ENCODE measurements at regions not wholly inside any gene's neighbourhood (a gene's known extent, or its start where the extent isn't known, plus 50 kb on each side); places are given as distances from the start of the nearest gene placed in this dataset.

- Histone ChIP-seq H3K9me3 (no peaks in the 10 kb centered on the region), H3K27ac (no peak overlapping the region), H3K4me3 (no peak overlapping the region), H3K4me1 (no peaks in the 10 kb centered on the region), H3K27me3 (no peaks in the 10 kb centered on the region), H3K36me3 (no peaks in the 10 kb centered on the region)
- no peak for DNase-seq
- TF ChIP-seq CTCF (IDR thresholded peaks at IDR 0.05) = no peak
- intact Hi-C loops (cut with DNase I; ENCODE audit: low total_unique reads) = no loop called here
Measured at GRCh38 chr3:30069056-30069455, 537.3 kb upstream of the TGFBR2 start.

- no peak for DNase-seq
- Histone ChIP-seq H3K9me3 (no peaks in the 10 kb centered on the region), H3K27me3 (no peaks in the 10 kb centered on the region), H3K36me3 (no peaks in the 10 kb centered on the region), H3K4me3 (no peak overlapping the region), H3K4me1 (no peaks in the 10 kb centered on the region), H3K27ac (no peak overlapping the region)
- intact Hi-C loops (cut with DNase I; ENCODE audit: low total_unique reads) = loop anchor here (10.0 kb wide), 1 partner anchor 1042 kb away; no protein-coding TSS in a partner anchor
- TF ChIP-seq CTCF (IDR thresholded peaks at IDR 0.05) = no peak
Measured at GRCh38 chr3:30073040-30073439, 533.4 kb upstream of the TGFBR2 start.

GRCh38 chr3:30073622-30074021 is 532.8 kb upstream of the TGFBR2 start:
- H3K36me3 ChIP-seq = no peaks in the 10 kb centered on the region
- intact Hi-C loops (cut with DNase I; ENCODE audit: low total_unique reads) = loop anchor here (10.0 kb wide), 1 partner anchor 1041 kb away; no protein-coding TSS in a partner anchor
- no peak overlapping the region for H3K4me3 ChIP-seq
- H3K27me3 ChIP-seq = no peaks in the 10 kb centered on the region
- no peak for TF ChIP-seq CTCF (IDR thresholded peaks at IDR 0.05)
- H3K4me1 ChIP-seq = no peaks in the 10 kb centered on the region
- no peak overlapping the region for H3K27ac ChIP-seq
- DNase-seq = no peak
- no peaks in the 10 kb centered on the region for H3K9me3 ChIP-seq

GRCh38 chr3:30075514-30075913 is 530.9 kb upstream of the TGFBR2 start:
- H3K4me1 ChIP-seq = no peaks in the 10 kb centered on the region
- no peak for DNase-seq
- intact Hi-C loops (cut with DNase I; ENCODE audit: low total_unique reads) = loop anchor here (10.0 kb wide), 1 partner anchor 1039 kb away; no protein-coding TSS in a partner anchor
- H3K27ac ChIP-seq = no peak overlapping the region
- TF ChIP-seq CTCF (IDR thresholded peaks at IDR 0.05) = no peak
- no peaks in the 10 kb centered on the region for H3K36me3 ChIP-seq
- no peaks in the 10 kb centered on the region for H3K9me3 ChIP-seq
- no peaks in the 10 kb centered on the region for H3K27me3 ChIP-seq
- H3K4me3 ChIP-seq = no peak overlapping the region

- Histone ChIP-seq H3K4me3 (no peak overlapping the region), H3K27ac (no peak overlapping the region), H3K27me3 (no peaks in the 10 kb centered on the region), H3K36me3 (no peaks in the 10 kb centered on the region), H3K9me3 (no peaks in the 10 kb centered on the region), H3K4me1 (no peaks in the 10 kb centered on the region)
- intact Hi-C loops (cut with DNase I; ENCODE audit: low total_unique reads) = loop anchor here (10.0 kb wide), 1 partner anchor 1038 kb away; no protein-coding TSS in a partner anchor
- DNase-seq = no peak
- no peak for TF ChIP-seq CTCF (IDR thresholded peaks at IDR 0.05)
Measured at GRCh38 chr3:30076899-30077298, 529.5 kb upstream of the TGFBR2 start.

GRCh38 chr3:30077746-30078145 is 528.7 kb upstream of the TGFBR2 start:
- Histone ChIP-seq H3K27ac (no peak overlapping the region), H3K9me3 (no peaks in the 10 kb centered on the region), H3K36me3 (no peaks in the 10 kb centered on the region), H3K4me1 (no peaks in the 10 kb centered on the region), H3K27me3 (no peaks in the 10 kb centered on the region), H3K4me3 (no peak overlapping the region)
- intact Hi-C loops (cut with DNase I; ENCODE audit: low total_unique reads) = loop anchor here (10.0 kb wide), 1 partner anchor 1037 kb away; no protein-coding TSS in a partner anchor
- no peak for DNase-seq
- no peak for TF ChIP-seq CTCF (IDR thresholded peaks at IDR 0.05)

Data from tibial artery (tissue), 4 donors.